ENCODE measurements at regions not wholly inside any gene's neighbourhood (a gene's known extent, or its start where the extent isn't known, plus 50 kb on each side); places are given as distances from the start of the nearest gene placed in this dataset.

DNA sequence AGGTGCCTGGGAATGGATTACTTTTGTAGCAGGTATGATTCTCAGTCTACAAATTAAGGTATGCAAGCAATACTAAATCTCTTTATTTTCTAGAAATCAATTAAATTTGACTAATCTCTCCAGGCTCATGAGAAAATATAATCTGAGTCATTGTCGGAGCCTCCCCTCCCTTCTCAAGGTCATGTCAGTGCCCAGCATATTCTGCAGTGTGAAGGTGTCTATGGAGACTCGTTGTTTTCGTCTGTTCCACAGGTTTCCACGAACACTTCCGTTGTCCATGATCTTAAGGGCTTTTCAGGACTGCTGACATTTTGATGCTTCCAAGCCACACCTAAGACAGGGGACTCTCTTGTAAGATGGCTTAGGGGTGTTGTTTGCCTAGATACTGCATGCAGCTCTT is 56.6 kb upstream of the SCOC start:
- TF ChIP-seq, protein P1, sequence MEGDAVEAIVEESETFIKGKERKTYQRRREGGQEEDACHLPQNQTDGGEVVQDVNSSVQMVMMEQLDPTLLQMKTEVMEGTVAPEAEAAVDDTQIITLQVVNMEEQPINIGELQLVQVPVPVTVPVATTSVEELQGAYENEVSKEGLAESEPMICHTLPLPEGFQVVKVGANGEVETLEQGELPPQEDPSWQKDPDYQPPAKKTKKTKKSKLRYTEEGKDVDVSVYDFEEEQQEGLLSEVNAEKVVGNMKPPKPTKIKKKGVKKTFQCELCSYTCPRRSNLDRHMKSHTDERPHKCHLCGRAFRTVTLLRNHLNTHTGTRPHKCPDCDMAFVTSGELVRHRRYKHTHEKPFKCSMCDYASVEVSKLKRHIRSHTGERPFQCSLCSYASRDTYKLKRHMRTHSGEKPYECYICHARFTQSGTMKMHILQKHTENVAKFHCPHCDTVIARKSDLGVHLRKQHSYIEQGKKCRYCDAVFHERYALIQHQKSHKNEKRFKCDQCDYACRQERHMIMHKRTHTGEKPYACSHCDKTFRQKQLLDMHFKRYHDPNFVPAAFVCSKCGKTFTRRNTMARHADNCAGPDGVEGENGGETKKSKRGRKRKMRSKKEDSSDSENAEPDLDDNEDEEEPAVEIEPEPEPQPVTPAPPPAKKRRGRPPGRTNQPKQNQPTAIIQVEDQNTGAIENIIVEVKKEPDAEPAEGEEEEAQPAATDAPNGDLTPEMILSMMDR (conservative IDR thresholded peaks at IDR 0.05; ENCODE audit: low read depth, low read length), result no peak
- Histone ChIP-seq H4K20me1 (ENCODE audit: insufficient read depth) (no peaks in the 10 kb centered on the region), H3K27ac (no peak overlapping the region), H3K4me1 (ENCODE audit: low read depth, poor library complexity, severe bottlenecking) (no peaks in the 10 kb centered on the region), H3K4me2 (no peak overlapping the region), H3K79me2 (ENCODE audit: insufficient read depth, low read depth) (no peaks in the 10 kb centered on the region), H3K9ac (no peak overlapping the region), H3K27me3 (ENCODE audit: insufficient read depth, low read depth) (no peaks in the 10 kb centered on the region), H3K36me3 (ENCODE audit: insufficient read depth) (no peaks in the 10 kb centered on the region), H2AFZ (ENCODE audit: low read depth) (no peak overlapping the region), H3K4me3 (IDR thresholded peaks at IDR 0.05; ENCODE audit: insufficient read depth, low read depth, low read length) (no peak overlapping the region)

DNA sequence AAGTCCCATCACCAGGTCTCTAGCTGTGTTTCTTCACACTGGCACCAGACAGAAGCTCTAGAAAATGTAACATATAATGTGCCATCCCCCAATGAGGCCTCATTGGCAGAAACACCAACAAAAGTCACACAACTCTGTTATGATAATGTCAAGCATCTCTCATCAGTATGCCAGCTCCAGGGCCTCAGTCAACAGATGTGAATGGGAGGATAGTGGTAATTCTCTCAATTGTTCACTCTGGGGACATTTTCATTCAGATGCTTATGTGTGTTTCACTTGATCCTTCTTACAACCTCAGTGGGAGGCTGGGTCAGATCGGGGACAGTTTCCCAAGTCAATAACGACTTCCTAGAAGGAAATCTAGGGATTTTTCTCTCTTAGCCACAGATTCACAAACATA is 57.5 kb upstream of the SCOC start:
- no peaks in the 10 kb centered on the region for H3K4me1 ChIP-seq (ENCODE audit: low read depth, poor library complexity, severe bottlenecking)
- H2AFZ ChIP-seq (ENCODE audit: low read depth), result no peak overlapping the region
- no peak overlapping the region for H3K4me2 ChIP-seq
- H3K27me3 ChIP-seq (ENCODE audit: insufficient read depth, low read depth), result no peaks in the 10 kb centered on the region
- no peak overlapping the region for H3K9ac ChIP-seq
- no peaks in the 10 kb centered on the region for H3K36me3 ChIP-seq (ENCODE audit: insufficient read depth)
- H3K4me3 ChIP-seq (IDR thresholded peaks at IDR 0.05; ENCODE audit: insufficient read depth, low read depth, low read length), result no peak overlapping the region
- TF ChIP-seq, protein P1 (conservative IDR thresholded peaks at IDR 0.05; ENCODE audit: low read depth, low read length), result no peak
- H3K27ac ChIP-seq, result no peak overlapping the region
- H4K20me1 ChIP-seq (ENCODE audit: insufficient read depth), result no peaks in the 10 kb centered on the region
- no peaks in the 10 kb centered on the region for H3K79me2 ChIP-seq (ENCODE audit: insufficient read depth, low read depth)

DNA sequence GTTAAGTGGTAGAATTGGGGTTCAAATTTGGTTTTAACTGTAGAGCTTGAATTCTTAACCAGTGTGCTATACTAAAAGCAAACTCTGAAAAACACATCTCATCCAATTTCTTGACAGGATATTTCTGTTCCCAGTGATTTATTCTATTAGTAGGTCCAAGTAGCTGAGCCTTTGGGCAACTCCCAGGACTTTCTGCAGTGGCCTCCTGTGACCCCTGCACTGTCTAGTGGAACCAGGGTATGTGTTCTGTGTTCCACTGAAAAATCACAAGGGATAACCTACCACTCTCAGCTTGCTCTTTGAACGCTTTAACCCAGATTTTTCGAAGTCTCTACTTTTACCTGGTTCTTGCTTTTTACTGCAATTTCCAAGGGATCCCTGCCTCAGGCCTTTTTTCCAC is 58.0 kb upstream of the SCOC start:
- Histone ChIP-seq H3K27me3 (ENCODE audit: insufficient read depth, low read depth) (no peaks in the 10 kb centered on the region), H3K4me2 (no peak overlapping the region), H4K20me1 (ENCODE audit: insufficient read depth) (no peaks in the 10 kb centered on the region), H2AFZ (ENCODE audit: low read depth) (no peak overlapping the region), H3K36me3 (ENCODE audit: insufficient read depth) (no peaks in the 10 kb centered on the region), H3K9ac (no peak overlapping the region), H3K79me2 (ENCODE audit: insufficient read depth, low read depth) (no peaks in the 10 kb centered on the region), H3K4me1 (ENCODE audit: low read depth, poor library complexity, severe bottlenecking) (no peaks in the 10 kb centered on the region), H3K4me3 (IDR thresholded peaks at IDR 0.05; ENCODE audit: insufficient read depth, low read depth, low read length) (no peak overlapping the region), H3K27ac (no peak overlapping the region)
- TF ChIP-seq, protein P1 (conservative IDR thresholded peaks at IDR 0.05; ENCODE audit: low read depth, low read length), result no peak

DNA sequence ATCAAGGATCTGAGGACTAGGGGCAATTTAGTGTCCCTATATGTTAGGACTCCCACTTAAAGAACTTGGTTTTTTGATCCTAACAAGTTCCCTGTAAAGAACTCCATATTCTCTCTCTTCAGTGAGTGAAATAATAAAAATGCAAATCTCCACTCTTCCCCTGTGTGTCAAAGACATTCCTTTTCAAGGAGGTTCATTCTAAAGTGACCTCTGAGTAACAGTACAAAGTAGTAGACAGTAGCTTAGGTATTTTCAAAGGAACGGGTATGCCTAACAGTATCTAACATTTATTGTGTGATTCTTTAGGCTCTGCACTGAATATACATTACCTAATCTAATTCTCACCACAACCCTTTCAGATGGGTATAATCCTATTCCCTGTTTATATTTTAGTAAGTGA is 58.4 kb upstream of the SCOC start:
- no peak overlapping the region for H3K9ac ChIP-seq
- no peaks in the 10 kb centered on the region for H3K79me2 ChIP-seq (ENCODE audit: insufficient read depth, low read depth)
- no peaks in the 10 kb centered on the region for H3K4me1 ChIP-seq (ENCODE audit: low read depth, poor library complexity, severe bottlenecking)
- H3K27ac ChIP-seq, result no peak overlapping the region
- no peak overlapping the region for H3K4me3 ChIP-seq (IDR thresholded peaks at IDR 0.05; ENCODE audit: insufficient read depth, low read depth, low read length)
- no peaks in the 10 kb centered on the region for H3K36me3 ChIP-seq (ENCODE audit: insufficient read depth)
- H3K27me3 ChIP-seq (ENCODE audit: insufficient read depth, low read depth), result no peaks in the 10 kb centered on the region
- H2AFZ ChIP-seq (ENCODE audit: low read depth), result no peak overlapping the region
- H4K20me1 ChIP-seq (ENCODE audit: insufficient read depth), result no peaks in the 10 kb centered on the region
- no peak overlapping the region for H3K4me2 ChIP-seq
- TF ChIP-seq, protein P1 (conservative IDR thresholded peaks at IDR 0.05; ENCODE audit: low read depth, low read length), result no peak

DNA sequence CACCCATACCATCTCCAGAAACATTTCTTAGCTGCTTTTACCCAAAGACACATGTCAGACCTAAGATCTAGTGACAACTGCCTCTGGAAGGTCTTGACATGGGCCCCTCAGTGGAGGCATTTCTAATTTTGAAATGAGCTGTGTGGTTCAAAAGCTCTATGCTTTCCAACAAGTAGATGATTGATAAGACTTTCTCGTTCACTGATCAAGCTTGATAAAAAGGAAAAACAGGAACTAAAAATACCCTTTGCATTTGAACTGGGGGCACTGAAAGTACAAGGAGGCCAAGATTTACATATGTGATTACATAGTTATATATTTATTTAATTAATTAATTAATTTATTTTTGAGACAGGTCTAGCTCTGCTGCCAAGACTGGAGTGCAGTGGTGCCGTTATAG is 61.3 kb upstream of the SCOC start:
- H4K20me1 ChIP-seq (ENCODE audit: insufficient read depth), result no peaks in the 10 kb centered on the region
- H3K36me3 ChIP-seq (ENCODE audit: insufficient read depth), result no peaks in the 10 kb centered on the region
- TF ChIP-seq, protein P1 (conservative IDR thresholded peaks at IDR 0.05; ENCODE audit: low read depth, low read length), result no peak
- no peak overlapping the region for H3K4me3 ChIP-seq (IDR thresholded peaks at IDR 0.05; ENCODE audit: insufficient read depth, low read depth, low read length)
- H3K9ac ChIP-seq, result no peak overlapping the region
- H3K4me1 ChIP-seq (ENCODE audit: low read depth, poor library complexity, severe bottlenecking), result no peaks in the 10 kb centered on the region
- H2AFZ ChIP-seq (ENCODE audit: low read depth), result no peak overlapping the region
- no peak overlapping the region for H3K4me2 ChIP-seq
- no peaks in the 10 kb centered on the region for H3K79me2 ChIP-seq (ENCODE audit: insufficient read depth, low read depth)
- H3K27ac ChIP-seq, result no peak overlapping the region
- no peaks in the 10 kb centered on the region for H3K27me3 ChIP-seq (ENCODE audit: insufficient read depth, low read depth)

Measured in KMS-11 (cell line).